ENCODE measurements at regions not wholly inside any gene's neighbourhood (a gene's known extent, or its start where the extent isn't known, plus 50 kb on each side); places are given as distances from the start of the nearest gene placed in this dataset.
"Not testable (repeated sequence)": the region's sequence is repeated elsewhere in the genome, so short reads cannot be mapped to it uniquely, and the experiment has no call there.

- no peak for TF ChIP-seq CTCF (conservative IDR thresholded peaks at IDR 0.05; ENCODE audit: low read depth, low read length)
- no peak for DNase-seq (ENCODE audit: low read depth)
- no peak overlapping the region for H3K4me3 ChIP-seq (ENCODE audit: low read depth, low read length)
These were observed 465.9 kb downstream of the ADCYAP1 start for GRCh38 chr18:1370552-1370951.

- TF ChIP-seq CTCF (conservative IDR thresholded peaks at IDR 0.05; ENCODE audit: low read depth, low read length) = no peak
- no peak overlapping the region for H3K4me3 ChIP-seq (ENCODE audit: low read depth, low read length)
- no peak for DNase-seq (ENCODE audit: low read depth)
These were observed 467.1 kb downstream of the ADCYAP1 start for GRCh38 chr18:1371724-1372123.

GRCh38 chr18:1383465-1383864 lies 478.8 kb downstream of the ADCYAP1 start:
- no peak for TF ChIP-seq CTCF (conservative IDR thresholded peaks at IDR 0.05; ENCODE audit: low read depth, low read length)
- DNase-seq (ENCODE audit: low read depth) = no peak
- no peak overlapping the region for H3K4me3 ChIP-seq (ENCODE audit: low read depth, low read length)

- not testable (repeated sequence) for DNase-seq (ENCODE audit: low read depth); H3K4me3 ChIP-seq (ENCODE audit: low read depth, low read length)
These were observed 483.8 kb downstream of the ADCYAP1 start for GRCh38 chr18:1388468-1388867.

GRCh38 chr18:1392046-1392445 lies 487.4 kb downstream of the ADCYAP1 start:
- DNase-seq (ENCODE audit: low read depth) = no peak
- no peak overlapping the region for H3K4me3 ChIP-seq (ENCODE audit: low read depth, low read length)
- no peak for TF ChIP-seq CTCF (conservative IDR thresholded peaks at IDR 0.05; ENCODE audit: low read depth, low read length)

GRCh38 chr18:1392865-1393734 lies 488.4 kb downstream of the ADCYAP1 start:
- DNase-seq (ENCODE audit: low read depth) = no peak
- H3K4me3 ChIP-seq (ENCODE audit: low read depth, low read length) = no peak overlapping the region
- no peak for TF ChIP-seq CTCF (conservative IDR thresholded peaks at IDR 0.05; ENCODE audit: low read depth, low read length)

- H3K4me3 ChIP-seq (ENCODE audit: low read depth, low read length) = no peak overlapping the region
- no peak for TF ChIP-seq CTCF (conservative IDR thresholded peaks at IDR 0.05; ENCODE audit: low read depth, low read length)
- DNase-seq (ENCODE audit: low read depth) = no peak
These were observed 489.3 kb downstream of the ADCYAP1 start for GRCh38 chr18:1393929-1394328.

Data from choroid plexus epithelial cell (primary cell).